Endothelial cell of umbilical vein (primary cell): ENCODE measurements at regions not wholly inside any gene's neighbourhood (a gene's known extent, or its start where the extent isn't known, plus 50 kb on each side); places are given as distances from the start of the nearest gene placed in this dataset.

Experiments used
- MAX ChIP-seq: IDR thresholded peaks from 2 replicates; pipeline ENCODE4 v1.6.1; 2011; ENCODE audit not compliant: insufficient read depth, insufficient read length
- POLR2A ChIP-seq: IDR thresholded peaks from 2 replicates; pipeline ENCODE4 v1.6.1; 2012; ENCODE audit warnings: low read depth, mild to moderate bottlenecking, control low read depth, low read length
- TF ChIP-seq, protein P1 (sequence below), 2 donors: IDR thresholded peaks; 1 replicate in 1 of 2; 2 replicates in 1 of 2; pipeline ENCODE4 v1.5.1; 2011; ENCODE audit warnings: low read length in 2 of 2, mild to moderate bottlenecking in 2 of 2, moderate library complexity in 2 of 2, control low read depth in 1 of 2, inconsistent platforms in 1 of 2, low read depth in 1 of 2; ENCODE audit not compliant: insufficient read depth in 1 of 2; ENCODE audit errors: extremely low read depth in 1 of 2

GRCh38 chr22:22408269-22408668, 100.3 kb downstream of the ZNF280B start:
- TF ChIP-seq, protein P1, sequence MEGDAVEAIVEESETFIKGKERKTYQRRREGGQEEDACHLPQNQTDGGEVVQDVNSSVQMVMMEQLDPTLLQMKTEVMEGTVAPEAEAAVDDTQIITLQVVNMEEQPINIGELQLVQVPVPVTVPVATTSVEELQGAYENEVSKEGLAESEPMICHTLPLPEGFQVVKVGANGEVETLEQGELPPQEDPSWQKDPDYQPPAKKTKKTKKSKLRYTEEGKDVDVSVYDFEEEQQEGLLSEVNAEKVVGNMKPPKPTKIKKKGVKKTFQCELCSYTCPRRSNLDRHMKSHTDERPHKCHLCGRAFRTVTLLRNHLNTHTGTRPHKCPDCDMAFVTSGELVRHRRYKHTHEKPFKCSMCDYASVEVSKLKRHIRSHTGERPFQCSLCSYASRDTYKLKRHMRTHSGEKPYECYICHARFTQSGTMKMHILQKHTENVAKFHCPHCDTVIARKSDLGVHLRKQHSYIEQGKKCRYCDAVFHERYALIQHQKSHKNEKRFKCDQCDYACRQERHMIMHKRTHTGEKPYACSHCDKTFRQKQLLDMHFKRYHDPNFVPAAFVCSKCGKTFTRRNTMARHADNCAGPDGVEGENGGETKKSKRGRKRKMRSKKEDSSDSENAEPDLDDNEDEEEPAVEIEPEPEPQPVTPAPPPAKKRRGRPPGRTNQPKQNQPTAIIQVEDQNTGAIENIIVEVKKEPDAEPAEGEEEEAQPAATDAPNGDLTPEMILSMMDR (IDR thresholded peaks at IDR 0.05; ENCODE audit: extremely low read depth in 1 of 2, insufficient read depth in 1 of 2, low read depth in 1 of 2, low read length in 2 of 2), result no peak
- TF ChIP-seq MAX, result no peak
- no peak for TF ChIP-seq POLR2A
